Amniotic stem cell (primary cell): ENCODE measurements at regions not wholly inside any gene's neighbourhood (a gene's known extent, or its start where the extent isn't known, plus 50 kb on each side); places are given as distances from the start of the nearest gene placed in this dataset.
"Not testable (repeated sequence)": the region's sequence is repeated elsewhere in the genome, so short reads cannot be mapped to it uniquely, and the experiment has no call there.

ENCODE experiments used
- DNase-seq: peaks from one replicate; lab custom pipeline; 2025; lab: John Stamatoyannopoulos, UW

GRCh38 chr17:14427900-14428647 is 127.2 kb downstream of the HS3ST3B1 start:
- no peak for DNase-seq

- not testable (repeated sequence) for DNase-seq
Observed at GRCh38 chr17:14423156-14423555, 122.3 kb downstream of the HS3ST3B1 start.

GRCh38 chr17:14417336-14417735 is 116.5 kb downstream of the HS3ST3B1 start:
- no peak for DNase-seq

- no peak for DNase-seq
Observed at GRCh38 chr17:14409292-14409691, 108.4 kb downstream of the HS3ST3B1 start.

GRCh38 chr17:14407541-14407940 is 106.7 kb downstream of the HS3ST3B1 start:
- DNase-seq: no peak

GRCh38 chr17:14405189-14405588 is 104.3 kb downstream of the HS3ST3B1 start:
- no peak for DNase-seq
